ENCODE measurements at regions not wholly inside any gene's neighbourhood (a gene's known extent, or its start where the extent isn't known, plus 50 kb on each side); places are given as distances from the start of the nearest gene placed in this dataset.
"Not testable (repeated sequence)": the region's sequence is repeated elsewhere in the genome, so short reads cannot be mapped to it uniquely, and the experiment has no call there.

DNA sequence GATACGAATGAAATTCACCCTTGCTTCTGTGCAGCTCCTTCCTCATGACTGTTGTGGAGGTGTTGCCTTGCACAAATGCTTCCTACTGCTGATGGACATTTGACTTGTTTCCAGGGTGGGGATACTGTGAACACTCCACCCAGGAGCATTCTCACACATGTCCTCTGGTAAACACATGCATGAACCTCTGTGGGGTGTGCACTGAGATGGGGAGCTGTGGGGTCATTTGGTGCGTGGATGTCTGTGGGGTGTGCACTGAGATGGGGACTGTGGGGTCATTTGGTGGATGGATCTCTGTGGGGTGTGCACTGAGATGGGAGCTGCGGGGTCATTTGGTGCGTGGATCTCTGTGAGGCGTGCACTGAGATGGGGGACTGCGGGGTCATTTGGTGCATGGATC, 72.9 kb upstream of the IRX4 start:
- DNase-seq = no peak

DNA sequence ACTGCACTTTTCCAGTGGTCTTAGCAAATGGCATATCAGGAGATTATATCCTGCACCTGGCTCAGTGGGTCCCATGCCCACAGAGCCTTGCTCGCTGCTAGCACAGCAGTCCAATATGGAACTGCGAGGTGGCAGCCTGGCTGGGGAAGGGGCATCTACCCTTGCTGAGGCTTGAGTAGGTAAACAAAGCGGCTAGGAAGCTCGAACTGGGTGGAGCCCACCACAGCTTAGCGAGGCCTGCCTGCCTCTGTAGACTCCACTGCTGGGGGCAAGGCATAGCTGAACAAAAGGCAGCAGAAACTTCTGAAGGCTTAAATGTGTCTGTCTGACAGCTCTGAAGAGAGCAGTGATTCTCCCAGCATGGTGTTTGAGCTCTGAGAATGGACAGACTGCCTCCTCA, 71.0 kb upstream of the IRX4 start:
- DNase-seq = not testable (repeated sequence)

DNA sequence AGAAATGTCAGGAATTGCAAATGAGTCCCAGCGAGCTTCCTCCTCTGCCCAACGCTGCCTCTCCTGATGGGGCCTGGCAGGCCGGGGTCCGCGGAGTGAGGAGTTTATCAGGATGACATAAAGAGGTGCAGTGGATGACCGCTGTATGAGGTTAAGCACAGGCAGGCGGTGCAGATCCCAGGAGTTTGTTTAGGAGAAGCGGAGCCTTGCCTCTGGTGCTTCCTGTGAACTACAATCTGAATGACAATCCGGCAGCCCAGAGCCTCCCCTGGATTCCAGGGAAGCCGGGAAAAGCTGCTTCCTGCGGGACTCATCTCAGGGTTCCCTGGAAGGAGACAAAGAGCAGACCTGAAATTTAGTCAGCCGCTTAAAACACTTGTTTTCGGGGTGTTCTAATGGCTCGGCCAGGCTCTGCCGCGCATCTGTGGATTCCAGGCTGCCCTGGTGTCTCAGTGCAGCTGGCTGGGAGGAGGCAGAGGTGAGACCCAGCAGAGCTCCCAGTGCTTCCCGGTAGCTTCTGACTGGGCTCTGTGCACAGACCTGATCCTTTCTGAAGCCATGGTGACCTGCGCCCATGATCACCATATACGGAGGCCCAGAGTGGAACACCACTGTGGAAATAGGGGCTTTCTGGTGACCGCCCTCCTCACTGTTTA, 69.8 kb upstream of the IRX4 start:
- DNase-seq = no peak

DNA sequence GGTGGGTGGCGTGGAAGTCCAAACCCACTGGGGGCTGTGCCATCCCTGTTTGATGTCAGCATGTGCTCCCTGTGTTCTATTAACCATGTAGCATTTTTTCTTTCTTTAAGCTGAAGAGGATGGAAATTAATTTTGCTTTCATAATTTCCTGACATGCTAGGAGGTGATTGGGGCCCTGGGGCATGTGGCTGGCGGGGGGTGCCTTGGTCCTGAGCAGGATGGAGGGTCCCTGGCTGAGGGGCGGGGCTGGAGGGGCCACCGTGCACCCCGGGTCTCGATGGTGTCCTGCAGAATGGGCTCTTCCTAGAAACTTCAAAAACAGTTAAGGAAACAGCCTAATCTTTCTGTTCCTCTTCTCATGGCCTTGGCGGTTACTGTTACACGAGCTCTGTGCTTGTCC, 69.3 kb upstream of the IRX4 start:
- no peak for DNase-seq

DNA sequence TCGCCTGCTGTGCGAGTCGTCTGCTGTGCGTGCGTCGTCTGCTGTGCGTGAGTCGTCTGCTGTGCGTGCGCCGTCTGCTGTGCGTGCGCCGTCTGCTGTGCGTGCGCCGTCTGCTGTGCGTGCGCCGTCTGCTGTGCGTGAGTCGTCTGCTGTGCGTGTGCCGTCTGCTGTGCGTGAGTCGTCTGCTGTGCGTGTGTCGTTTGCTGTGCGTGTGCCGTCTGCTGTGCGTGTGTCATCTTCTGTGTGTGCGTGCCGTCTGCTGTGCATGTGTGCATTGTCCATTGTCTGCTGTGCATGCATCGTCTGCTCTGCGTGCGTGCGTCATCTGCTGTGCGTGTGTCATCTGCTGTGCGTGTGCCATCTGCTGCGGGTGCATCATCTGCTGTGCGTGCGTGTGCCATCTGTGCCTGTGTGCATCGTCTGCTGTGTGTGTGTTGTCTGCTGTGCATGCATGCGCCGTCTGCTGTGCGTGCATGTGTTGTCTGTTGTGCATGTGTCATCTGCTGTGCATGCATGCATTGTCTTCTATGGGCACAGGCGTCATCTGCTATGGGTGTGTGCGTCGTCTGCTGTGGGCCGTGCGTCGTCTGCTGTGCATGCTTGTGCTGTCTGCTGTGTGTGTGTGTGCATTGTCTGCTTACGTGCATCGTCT, 68.6 kb upstream of the IRX4 start:
- DNase-seq = no peak

DNA sequence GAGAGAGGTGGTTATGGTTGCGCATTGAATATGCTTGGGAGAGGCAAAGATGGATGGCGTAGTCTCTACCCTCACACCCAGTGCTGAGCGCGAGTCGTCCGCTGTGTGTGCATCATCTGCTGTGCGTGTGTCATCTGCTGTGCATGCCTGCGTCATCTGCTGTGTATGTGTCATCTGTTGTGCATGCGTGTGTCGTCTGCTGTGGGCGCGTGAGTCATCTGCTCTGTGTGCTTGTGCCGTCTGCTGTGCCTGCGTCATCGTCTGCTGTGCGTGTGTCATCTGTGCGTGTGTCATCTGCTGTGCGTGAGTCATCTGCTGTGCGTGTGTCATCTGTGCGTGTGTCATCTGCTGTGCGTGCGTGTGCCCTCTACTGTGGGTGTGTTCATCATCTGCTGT, 68.0 kb upstream of the IRX4 start:
- no peak for DNase-seq

DNA sequence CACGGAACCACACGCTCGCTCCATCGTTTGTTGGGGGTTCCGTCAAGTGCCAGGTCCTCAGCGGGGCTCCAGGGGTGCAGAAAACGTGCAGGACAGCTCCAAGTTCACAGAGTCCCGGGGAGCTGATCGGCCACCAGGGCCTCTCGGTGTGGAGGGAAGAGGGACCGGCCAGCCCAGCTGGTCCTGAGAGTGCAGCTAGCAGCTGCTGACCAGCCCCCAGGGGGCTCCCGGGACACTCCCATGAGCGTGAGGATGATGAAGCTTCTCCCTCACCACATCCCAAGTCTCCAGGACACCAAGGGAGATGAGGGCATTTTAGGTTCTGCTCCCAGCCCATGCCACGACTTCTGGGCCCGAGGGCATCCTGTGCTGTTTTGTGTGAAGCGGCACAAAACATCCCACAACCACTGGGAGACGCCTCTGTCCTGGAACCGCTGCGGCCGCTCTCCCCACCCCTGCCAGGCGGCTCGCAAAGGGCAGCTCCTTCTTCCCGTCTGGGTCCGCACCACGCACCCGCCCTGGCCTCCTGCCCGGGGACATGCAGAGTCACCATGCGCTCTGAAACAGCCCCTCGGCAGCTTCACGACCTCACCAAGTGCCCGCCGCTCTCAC, 67.5 kb upstream of the IRX4 start:
- no peak for DNase-seq

DNA sequence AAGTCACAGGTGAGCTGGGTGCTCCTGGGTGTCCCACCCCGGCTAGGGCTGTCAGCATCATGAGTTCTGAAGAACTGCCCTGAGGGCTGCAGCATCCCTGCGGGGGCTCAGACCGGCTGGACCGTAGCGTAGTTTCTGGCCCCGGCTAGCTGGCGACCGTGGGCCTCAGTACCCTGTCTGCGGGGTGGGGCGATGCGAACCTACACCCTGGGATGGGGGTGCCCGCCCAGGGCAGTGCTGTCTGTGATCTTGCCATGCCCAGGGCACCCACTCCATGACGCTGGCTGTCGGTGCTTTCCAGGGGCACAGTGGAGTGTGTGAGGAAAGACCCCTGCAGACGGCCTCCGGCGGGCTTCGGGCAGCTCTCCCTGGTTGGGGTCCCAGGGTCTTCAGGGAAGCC, 66.5 kb upstream of the IRX4 start:
- no peak for DNase-seq

DNA sequence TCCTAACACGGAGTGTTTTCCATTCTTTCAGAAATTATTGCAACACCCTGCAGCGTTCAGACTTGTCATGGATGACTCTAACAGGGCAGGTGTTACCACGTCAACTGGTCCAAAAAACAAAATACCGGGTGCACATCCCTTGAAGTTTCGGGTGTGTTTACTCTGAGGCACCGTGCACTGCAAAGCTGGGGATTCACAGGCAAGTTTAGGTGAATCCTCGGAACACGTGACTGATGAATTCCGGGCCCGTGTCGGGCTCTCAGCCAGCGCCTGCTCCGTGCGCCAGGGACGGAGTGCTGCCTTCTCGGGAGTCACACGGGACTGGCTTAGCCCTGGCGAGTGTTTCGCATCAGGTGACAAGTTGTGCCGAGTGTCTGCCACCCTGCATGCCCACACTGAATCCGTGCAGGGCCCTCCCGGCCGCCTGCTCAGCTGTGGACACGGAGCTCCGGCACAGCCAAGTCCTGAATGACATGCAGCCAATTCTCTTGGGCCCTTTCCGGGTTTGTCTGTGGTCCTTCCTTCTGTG, 66.0 kb upstream of the IRX4 start:
- DNase-seq = no peak

DNA sequence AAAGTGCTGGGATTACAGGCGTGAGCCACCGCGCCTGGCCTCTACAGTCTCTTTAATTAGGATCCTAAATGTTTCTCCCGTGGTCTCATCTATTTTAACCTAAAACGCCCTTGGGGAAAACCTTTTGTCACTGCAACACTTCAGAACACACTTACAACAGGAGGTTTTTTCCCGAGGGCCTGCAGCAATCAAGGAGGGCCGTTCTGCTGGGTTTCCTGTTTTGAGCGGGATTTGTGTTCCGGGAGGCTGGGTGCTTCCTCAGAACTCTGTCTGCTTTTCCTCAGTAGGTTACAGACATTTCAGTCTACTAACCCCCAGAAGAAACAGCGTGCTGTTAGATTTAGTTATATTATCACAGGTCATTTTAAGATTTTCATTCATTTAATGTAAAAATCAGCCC, 65.4 kb upstream of the IRX4 start:
- DNase-seq = no peak

DNA sequence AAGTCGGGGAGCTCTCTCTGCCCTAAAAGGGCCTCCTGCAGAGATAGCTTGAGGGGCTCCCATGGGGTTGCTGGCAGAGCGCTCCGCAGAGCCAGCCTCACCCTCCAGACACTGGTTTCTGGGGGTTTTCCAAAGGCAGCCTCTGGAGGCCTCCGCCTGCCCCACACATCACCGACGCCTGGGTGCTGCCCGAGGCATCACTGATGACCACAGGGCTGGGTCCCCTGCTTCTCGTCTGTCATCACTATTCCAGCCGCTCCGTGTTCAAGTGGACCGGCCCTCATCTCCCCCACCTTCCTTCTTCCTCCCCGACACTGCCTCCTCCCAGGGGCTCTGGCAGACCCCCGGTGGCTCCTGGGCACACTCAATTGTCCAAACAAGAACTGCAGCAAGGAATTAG, 64.1 kb upstream of the IRX4 start:
- DNase-seq = no peak

DNA sequence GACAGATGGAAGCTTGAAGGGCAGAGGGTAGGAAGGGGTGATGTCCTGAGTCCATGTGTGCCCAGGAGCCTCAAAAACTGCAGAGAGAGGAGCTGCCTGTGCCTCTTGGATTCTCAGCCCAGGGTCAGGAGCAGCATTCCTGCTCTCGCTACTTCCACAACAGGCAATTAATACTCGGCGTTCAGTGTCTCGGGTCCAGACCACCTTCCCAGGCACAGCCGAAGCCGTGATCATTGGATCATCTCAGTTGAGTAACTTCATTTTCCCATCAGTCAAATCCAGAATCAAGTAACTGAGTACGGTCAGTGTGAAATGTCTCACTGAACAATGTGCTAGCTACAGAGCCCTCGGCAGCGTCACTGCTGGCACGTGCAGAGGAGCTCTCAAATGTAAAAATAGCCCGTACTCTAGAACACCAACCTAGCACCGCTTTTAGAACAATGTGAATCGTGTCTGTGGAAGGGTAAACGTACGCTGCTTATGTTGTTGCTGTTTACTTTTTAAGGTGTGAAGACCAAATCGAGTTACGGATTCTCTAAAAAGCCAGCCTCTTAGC, 63.5 kb upstream of the IRX4 start:
- DNase-seq = no peak

DNA sequence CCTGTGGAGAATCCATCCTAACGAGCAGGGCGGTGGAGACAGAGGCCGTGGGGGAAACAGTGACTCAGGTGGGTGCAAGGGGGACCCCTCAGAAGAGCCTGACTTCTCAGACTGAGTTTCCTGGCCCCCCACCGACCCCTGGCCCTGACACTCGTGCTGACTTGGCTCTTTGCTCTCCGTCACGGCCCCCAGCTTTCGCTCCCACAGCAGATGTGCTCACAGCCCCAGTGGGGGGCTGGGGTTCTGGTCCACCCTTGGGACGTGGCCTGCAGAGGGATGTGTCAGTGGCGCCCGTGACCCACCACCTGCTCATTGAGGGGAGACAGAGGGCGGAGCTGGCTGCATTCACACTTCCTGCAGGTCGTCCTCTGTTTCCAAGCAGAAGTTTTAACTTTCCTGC, 62.9 kb upstream of the IRX4 start:
- no peak for DNase-seq

DNA sequence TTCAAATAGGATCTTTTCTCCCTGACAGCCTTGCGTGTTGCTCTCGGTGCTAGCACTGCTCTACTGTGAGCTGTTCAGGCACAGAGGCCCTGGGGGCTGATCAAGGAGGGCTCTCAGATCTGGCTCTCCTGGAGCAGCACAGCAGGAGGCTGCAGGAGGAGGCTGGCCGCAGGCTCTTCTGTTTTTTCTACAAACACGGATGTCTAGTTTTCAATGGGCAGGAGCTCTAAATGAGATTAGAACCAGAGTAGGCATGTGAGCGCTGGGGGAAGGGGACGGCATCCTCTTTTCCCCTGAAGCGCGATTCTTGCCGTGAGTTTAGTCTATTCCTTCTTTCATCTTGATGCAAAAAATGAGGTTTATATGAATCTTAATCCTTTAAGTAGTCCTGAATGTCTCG, 61.7 kb upstream of the IRX4 start:
- no peak for DNase-seq

DNA sequence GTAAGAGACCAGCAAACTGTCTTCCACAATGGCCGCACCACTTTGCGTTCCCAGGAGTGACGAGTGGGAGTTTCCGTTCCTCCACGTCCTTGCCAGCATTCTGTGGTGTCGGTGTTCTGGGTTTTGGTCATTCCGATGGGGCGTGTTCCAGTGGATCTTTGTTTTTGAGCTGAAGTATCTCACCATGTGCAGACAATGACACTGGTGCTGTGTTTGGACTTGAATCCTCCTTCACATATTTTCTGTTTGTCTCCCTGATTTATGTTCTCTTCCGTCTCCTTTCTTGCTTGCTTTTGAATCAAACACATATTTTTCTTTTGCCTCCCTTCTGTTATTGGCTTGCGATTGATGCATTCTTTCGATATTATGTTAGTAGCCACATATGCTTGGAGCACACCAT, 60.8 kb upstream of the IRX4 start:
- DNase-seq = no peak

DNA sequence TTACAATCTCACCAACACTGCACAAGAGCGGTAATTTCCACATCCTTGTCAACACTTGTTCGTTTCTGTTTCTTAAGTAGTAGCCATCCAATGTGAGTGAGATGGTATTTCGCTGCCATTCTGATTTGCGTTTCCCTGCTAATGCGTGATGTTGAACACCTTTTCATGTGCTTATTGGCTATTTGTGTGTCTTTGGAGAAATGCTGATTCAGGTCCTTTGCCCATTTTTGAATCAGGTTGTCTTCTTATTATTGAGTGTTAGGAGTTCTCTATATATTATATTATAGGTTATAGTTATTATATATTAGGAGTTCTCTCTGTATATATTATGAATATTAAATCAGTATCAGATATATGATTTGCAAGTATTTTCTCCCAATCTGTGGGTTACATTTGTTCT, 59.9 kb upstream of the IRX4 start:
- DNase-seq = no peak

DNA sequence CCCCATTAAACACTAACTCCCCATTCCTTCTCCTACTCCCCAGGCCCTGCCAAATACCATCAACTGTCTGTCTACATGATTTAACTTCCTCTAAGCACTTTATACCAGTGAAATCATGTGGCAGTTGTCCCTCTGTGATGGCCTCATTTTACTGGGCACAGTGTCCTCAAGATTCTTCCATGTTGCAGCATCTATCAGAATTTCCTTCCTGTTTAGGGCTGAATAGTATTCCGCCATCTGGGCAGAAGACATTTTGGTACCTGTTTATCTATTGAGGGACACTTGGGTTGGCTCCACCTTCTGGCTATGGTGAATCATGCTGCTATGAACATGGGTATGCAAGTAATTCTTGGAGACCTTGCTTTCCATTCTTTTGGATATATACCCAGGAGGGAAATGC, 59.4 kb upstream of the IRX4 start:
- no peak for DNase-seq

DNA sequence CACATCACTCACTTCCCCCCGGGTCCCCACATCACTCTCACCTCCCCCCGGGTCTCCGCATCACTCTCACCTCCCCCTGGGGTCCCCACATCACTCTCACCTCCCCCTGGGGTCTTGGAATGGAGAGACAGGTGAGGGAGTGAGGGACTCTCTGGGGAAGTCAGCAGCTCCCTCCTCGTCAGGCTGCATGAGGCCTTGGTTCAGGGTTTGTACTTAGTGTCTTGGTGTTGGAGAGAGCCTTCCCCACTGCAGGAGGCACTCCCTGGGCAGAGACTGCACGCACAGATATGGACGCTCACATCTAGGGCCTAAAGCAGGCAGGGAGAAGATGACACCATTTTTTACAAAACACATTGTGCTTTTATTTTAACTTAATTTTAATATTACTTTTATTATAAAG, 56.5 kb upstream of the IRX4 start:
- no peak for DNase-seq

DNA sequence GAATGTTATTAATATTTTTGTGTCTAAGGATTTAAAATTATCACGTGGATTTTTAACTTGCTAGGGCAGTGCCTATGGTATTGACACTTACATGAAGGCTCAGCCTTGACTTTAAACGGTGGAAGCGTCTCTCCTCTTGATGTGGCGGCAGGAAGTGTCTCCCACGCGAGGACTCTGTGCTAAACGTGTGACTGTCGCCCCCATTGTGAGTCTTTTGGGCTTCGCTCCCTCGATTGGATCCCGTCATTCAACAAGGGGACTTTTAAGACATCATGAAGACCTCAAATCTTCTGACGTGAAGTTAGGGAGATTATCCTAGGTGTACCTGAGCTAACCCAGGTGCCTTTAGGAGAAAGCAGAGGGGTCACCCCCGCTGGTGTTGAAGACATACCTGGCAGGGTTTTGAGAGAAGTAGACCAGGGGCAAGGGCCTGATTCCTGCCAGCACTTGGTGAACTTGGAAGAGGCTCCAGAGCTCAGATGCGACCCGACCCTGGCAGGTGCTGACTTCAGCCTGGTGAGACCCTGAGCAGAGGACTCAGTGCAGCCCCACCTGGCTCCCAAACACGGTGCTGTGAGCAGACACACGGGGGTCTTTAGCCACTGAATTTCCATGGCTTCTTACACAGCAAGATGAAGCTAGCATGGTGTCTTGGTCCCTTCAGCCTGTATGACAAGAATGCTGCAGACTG, 55.7 kb upstream of the IRX4 start:
- no peak for DNase-seq

DNA sequence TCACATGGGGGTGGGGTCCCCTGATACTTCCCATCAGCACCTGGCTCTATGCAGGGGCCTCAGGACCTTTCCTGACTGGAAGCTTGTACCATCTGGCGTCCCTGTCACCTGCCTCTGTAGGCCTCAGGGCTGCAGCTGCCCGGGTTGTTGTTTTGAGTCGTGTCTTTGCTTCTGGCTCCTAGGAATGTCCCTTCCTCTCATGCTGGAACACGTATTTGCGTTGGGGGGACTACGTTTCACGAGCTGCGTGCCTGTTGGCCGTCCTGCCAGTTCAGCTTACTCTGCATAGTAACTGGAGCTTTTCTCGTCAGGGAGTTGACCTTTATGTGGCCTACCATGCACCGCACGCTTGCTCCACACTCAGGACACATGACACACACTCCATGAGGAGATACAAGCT, 54.9 kb upstream of the IRX4 start:
- DNase-seq = no peak

DNA sequence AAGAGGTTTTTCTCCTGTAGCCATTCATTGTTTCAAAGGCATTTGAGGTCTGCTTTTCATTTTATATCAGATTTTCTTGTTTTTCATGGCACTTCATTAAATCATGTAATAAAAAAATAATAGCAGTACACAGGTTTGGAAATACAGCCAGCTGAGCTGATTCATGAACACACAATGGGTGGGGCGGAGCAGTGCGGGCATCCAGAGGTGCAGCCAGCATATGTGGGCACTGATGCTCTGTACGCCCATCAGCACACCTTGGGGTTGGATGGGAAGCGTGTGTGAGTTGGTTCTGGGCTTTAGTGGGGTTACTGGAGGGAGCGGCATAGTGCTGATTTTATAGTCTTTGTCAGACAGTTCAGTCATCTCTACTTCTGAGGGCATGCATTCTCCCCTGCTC, 54.2 kb upstream of the IRX4 start:
- no peak for DNase-seq

DNA sequence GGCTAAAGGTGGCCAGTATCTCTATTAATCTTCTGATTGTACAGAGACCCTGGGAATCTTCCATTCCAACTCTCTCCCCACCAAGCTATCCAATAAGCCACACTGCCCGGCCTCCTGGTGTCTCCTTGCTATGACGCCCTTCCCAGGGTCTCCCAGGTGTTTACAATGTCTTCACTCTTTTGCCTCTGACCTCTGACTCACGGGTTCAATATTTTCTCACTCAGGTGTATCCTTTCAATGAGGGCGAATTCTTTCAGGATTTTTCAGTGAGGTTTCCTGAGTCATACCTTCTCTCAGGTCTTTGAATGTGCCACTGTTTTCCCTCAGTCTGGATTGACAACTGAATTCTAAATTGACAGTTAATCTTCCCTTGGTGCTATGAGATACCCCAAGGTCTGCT, 53.7 kb upstream of the IRX4 start:
- DNase-seq = no peak

All from left kidney (tissue), 1 donor.